ENCODE measurements at regions not wholly inside any gene's neighbourhood (a gene's known extent, or its start where the extent isn't known, plus 50 kb on each side); places are given as distances from the start of the nearest gene placed in this dataset.
A peak's percentile ranks its signal among the peaks of the same experiment; 100 is the strongest.
"Not testable (repeated sequence)": the region's sequence is repeated elsewhere in the genome, so short reads cannot be mapped to it uniquely, and the experiment has no call there.

- H3K4me1 ChIP-seq (replicated peaks in 1 of 2; ENCODE audit: control insufficient read depth in 2 of 2, insufficient read depth in 2 of 2, low read length in 2 of 2); ATAC-seq; H3K79me2 ChIP-seq (ENCODE audit: control insufficient read depth, insufficient read depth, low read length); in situ Hi-C loops (cut with MboI); CTCF ChIA-PET (ENCODE audit: low intra/inter-chr PET ratio); H2AFZ ChIP-seq (ENCODE audit: low read depth, low read length); H3K9me1 ChIP-seq (ENCODE audit: control insufficient read depth, insufficient read depth, low read length); BruUV-seq (replicated peaks); H3K27ac ChIP-seq (ENCODE audit: extremely low read depth, low read depth, low read length); H4K20me1 ChIP-seq (replicated peaks; ENCODE audit: control insufficient read depth, insufficient read depth, low read length); H3K9ac ChIP-seq (ENCODE audit: insufficient read depth in 1 of 2, low read depth in 2 of 2, low read length in 2 of 2); H3K36me3 ChIP-seq (ENCODE audit: control insufficient read depth, insufficient read depth, low read length); intact Hi-C loops (cut with micrococcal nuclease); FAIRE-seq; H3K9me3 ChIP-seq (replicated peaks; ENCODE audit: control insufficient read depth, insufficient read depth, low read depth, low read length); H3K4me3 ChIP-seq; H3K27me3 ChIP-seq (ENCODE audit: control insufficient read depth in 2 of 2, insufficient read depth in 2 of 2, low read length in 2 of 2); H3K4me2 ChIP-seq (ENCODE audit: insufficient read depth, low read length); DNase-seq (ENCODE audit: extremely low read depth in 1 of 4, low spot score in 3 of 4); POLR2A ChIA-PET: not testable (repeated sequence)
- peak; percentile 96 for TF ChIP-seq ZNF431 (CRISPR knock-in tag; IDR thresholded peaks at IDR 0.05)
These were observed 150.2 kb downstream of the QRSL1 start for GRCh38 chr6:106779552-106779951.

GRCh38 chr6:106778943-106779342 is 149.6 kb downstream of the QRSL1 start:
- H3K27me3 ChIP-seq (ENCODE audit: control insufficient read depth in 2 of 2, insufficient read depth in 2 of 2, low read length in 2 of 2): peaks cover 0 to 6% of the 10 kb centered on the region in 2 experiments; a peak in 1 of 5 replicates
- in situ Hi-C loops (cut with MboI): no loop called here
- CTCF ChIA-PET (ENCODE audit: low intra/inter-chr PET ratio): no interaction called here
- H3K4me1 ChIP-seq (replicated peaks in 1 of 2; ENCODE audit: control insufficient read depth in 2 of 2, insufficient read depth in 2 of 2, low read length in 2 of 2): no peaks in the 10 kb centered on the region; a peak in 2 of 5 replicates
- H2AFZ ChIP-seq (ENCODE audit: low read depth, low read length): no peak overlapping the region
- no peak overlapping the region for H3K9ac ChIP-seq (ENCODE audit: insufficient read depth in 1 of 2, low read depth in 2 of 2, low read length in 2 of 2)
- no peak overlapping the region for H3K4me2 ChIP-seq (ENCODE audit: insufficient read depth, low read length)
- H3K79me2 ChIP-seq (ENCODE audit: control insufficient read depth, insufficient read depth, low read length): no peaks in the 10 kb centered on the region
- H3K27ac ChIP-seq (ENCODE audit: extremely low read depth, low read depth, low read length): no peak overlapping the region
- POLR2A ChIA-PET: no interaction called here
- no peak for DNase-seq (ENCODE audit: extremely low read depth in 1 of 4, low spot score in 3 of 4)
- WGBS (ENCODE audit: insufficient coverage, low coverage, missing lambda C conversion rate): 0% methylated on average over 2 of the region's 2 CpGs
- no peak for ATAC-seq
- no peaks in the 10 kb centered on the region for H4K20me1 ChIP-seq (replicated peaks; ENCODE audit: control insufficient read depth, insufficient read depth, low read length)
- intact Hi-C loops (cut with micrococcal nuclease): no loop called here
- no peak for FAIRE-seq
- H3K36me3 ChIP-seq (ENCODE audit: control insufficient read depth, insufficient read depth, low read length): no peaks in the 10 kb centered on the region
- no TSS peak for BruUV-seq (replicated peaks)
- no peaks in the 10 kb centered on the region for H3K9me1 ChIP-seq (ENCODE audit: control insufficient read depth, insufficient read depth, low read length)
- no peaks in the 10 kb centered on the region for H3K9me3 ChIP-seq (replicated peaks; ENCODE audit: control insufficient read depth, insufficient read depth, low read depth, low read length)
- H3K4me3 ChIP-seq: no peak overlapping the region
- no peak for TF ChIP-seq ZKSCAN8 (CRISPR knock-in tag; IDR thresholded peaks at IDR 0.05)
- TF ChIP-seq GTF2A2 (tag; IDR thresholded peaks at IDR 0.05): no peak
- no peak for TF ChIP-seq TRIM25 (IDR thresholded peaks at IDR 0.05; ENCODE audit: borderline replicate concordance)
- TF ChIP-seq ZBTB11 (CRISPR knock-in tag; IDR thresholded peaks at IDR 0.05): no peak
- no peak for TF ChIP-seq POLR2AphosphoS2 (IDR thresholded peaks at IDR 0.05; ENCODE audit: low read length)
- TF ChIP-seq ZNF384 (IDR thresholded peaks at IDR 0.05; ENCODE audit: low read depth, low read length): no peak
- TF ChIP-seq NONO (IDR thresholded peaks at IDR 0.05; ENCODE audit: low read depth in 2 of 2, low read length in 1 of 2): no peak
- TF ChIP-seq HDAC3 (IDR thresholded peaks at IDR 0.05; ENCODE audit: borderline replicate concordance, partially characterized antibody): no peak
- no peak for TF ChIP-seq FOXA3 (CRISPR knock-in tag; conservative IDR thresholded peaks at IDR 0.05 in 1 of 2, IDR thresholded peaks at IDR 0.05 in 1 of 2)
- no peak for TF ChIP-seq ZNF644 (tag; IDR thresholded peaks at IDR 0.05; ENCODE audit: low read depth)

Measured in K562 (cell line).